Right lung (tissue), 2 donors: ENCODE measurements at regions not wholly inside any gene's neighbourhood (a gene's known extent, or its start where the extent isn't known, plus 50 kb on each side); places are given as distances from the start of the nearest gene placed in this dataset.
"Not testable (repeated sequence)": the region's sequence is repeated elsewhere in the genome, so short reads cannot be mapped to it uniquely, and the experiment has no call there.

ENCODE experiments used
- DNase-seq, 2 donors: peaks; one replicate each; pipeline ENCODE4 v3.0.0-alpha.2; 2013

- no peak for DNase-seq
Observed at GRCh38 chr3:145395421-145395820, 765.6 kb downstream of the PLOD2 start.

GRCh38 chr3:145411605-145412004 is 749.4 kb downstream of the PLOD2 start:
- DNase-seq, result no peak

GRCh38 chr3:145417678-145418077 is 743.3 kb downstream of the PLOD2 start:
- DNase-seq, result no peak

GRCh38 chr3:145422556-145422955 is 738.4 kb downstream of the PLOD2 start:
- DNase-seq, result peak; percentile 42 to 46

- no peak for DNase-seq
Observed at GRCh38 chr3:145427355-145427754, 733.6 kb downstream of the PLOD2 start.

- peak in 1 of 2 donors; percentile 2 for DNase-seq
Observed at GRCh38 chr3:145429546-145429945, 731.4 kb downstream of the PLOD2 start.

- no peak for DNase-seq
Observed at GRCh38 chr3:145448436-145448835, 712.5 kb downstream of the PLOD2 start.

- DNase-seq, result no peak
Observed at GRCh38 chr3:145450018-145450682, 710.8 kb downstream of the PLOD2 start.

GRCh38 chr3:145457825-145458552 is 703.0 kb downstream of the PLOD2 start:
- DNase-seq, result no peak

- not testable (repeated sequence) for DNase-seq
Observed at GRCh38 chr3:145459681-145460080, 701.3 kb downstream of the PLOD2 start.

- DNase-seq, result no peak
Observed at GRCh38 chr3:145471976-145472375, 689.0 kb downstream of the PLOD2 start.

GRCh38 chr3:145482735-145483134 is 678.2 kb downstream of the PLOD2 start:
- DNase-seq, result not testable (repeated sequence)

GRCh38 chr3:145483992-145484391 is 677.0 kb downstream of the PLOD2 start:
- DNase-seq, result no peak

GRCh38 chr3:145489011-145489410 is 672.0 kb downstream of the PLOD2 start:
- DNase-seq, result no peak

GRCh38 chr3:145490088-145491048 is 670.6 kb downstream of the PLOD2 start:
- no peak for DNase-seq

GRCh38 chr3:145492456-145492855 is 668.5 kb downstream of the PLOD2 start:
- DNase-seq, result no peak

GRCh38 chr3:145517416-145517815 is 643.6 kb downstream of the PLOD2 start:
- DNase-seq, result not testable (repeated sequence)

- DNase-seq, result no peak
Observed at GRCh38 chr3:145518639-145519038, 642.3 kb downstream of the PLOD2 start.

GRCh38 chr3:145519398-145520047 is 641.5 kb downstream of the PLOD2 start:
- no peak for DNase-seq

GRCh38 chr3:145522179-145522578 is 638.8 kb downstream of the PLOD2 start:
- no peak for DNase-seq

GRCh38 chr3:145522893-145523651 is 637.9 kb downstream of the PLOD2 start:
- DNase-seq, result no peak
